Endodermal cell (in vitro differentiated cells): ENCODE measurements at regions not wholly inside any gene's neighbourhood (a gene's known extent, or its start where the extent isn't known, plus 50 kb on each side); places are given as distances from the start of the nearest gene placed in this dataset.

Source experiments
- DNase-seq: peaks from one replicate; pipeline ENCODE4 v3.0.0-alpha.2; 2017
- H3K27ac ChIP-seq: 2 replicates; pipeline ENCODE4 v1.5.1; 2013; ENCODE audit warnings: mild to moderate bottlenecking, low read depth, low read length, moderate library complexity
- H3K27me3 ChIP-seq: 2 replicates; pipeline ENCODE4 v1.6.1; 2013; ENCODE audit warnings: mild to moderate bottlenecking, low read length, moderate library complexity; ENCODE audit not compliant: insufficient read depth, control insufficient read depth, poor library complexity, severe bottlenecking
- H3K36me3 ChIP-seq: 2 replicates; pipeline ENCODE4 v1.7.0; 2013; ENCODE audit warnings: mild to moderate bottlenecking, low read length, moderate library complexity; ENCODE audit not compliant: control insufficient read depth, insufficient read depth
- H3K4me1 ChIP-seq: one replicate; pipeline ENCODE4 v1.7.0; 2013; ENCODE audit warnings: low read length; ENCODE audit not compliant: control insufficient read depth, insufficient read depth
- H3K4me3 ChIP-seq: 2 replicates; pipeline ENCODE4 v1.5.1; 2013; ENCODE audit warnings: mild to moderate bottlenecking, low read length, moderate library complexity
- H3K9ac ChIP-seq: 2 replicates; pipeline ENCODE4 v1.6.1; 2013; ENCODE audit warnings: mild to moderate bottlenecking, low read length, moderate library complexity; ENCODE audit not compliant: poor library complexity, severe bottlenecking; ENCODE audit errors: extremely low read depth
- H3K9me3 ChIP-seq: 2 replicates; pipeline ENCODE4 v1.6.1; 2013; ENCODE audit warnings: mild to moderate bottlenecking, low read length, moderate library complexity; ENCODE audit not compliant: control insufficient read depth
- H3K27ac Mint-ChIP-seq: 2 replicates; pipeline ENCODE4 v1.8.0; 2020; ENCODE audit warnings: mixed read lengths
- H3K27me3 Mint-ChIP-seq: 2 replicates; pipeline ENCODE4 v1.8.0; 2021; ENCODE audit warnings: mild to moderate bottlenecking, mixed read lengths; ENCODE audit not compliant: insufficient read depth
- H3K36me3 Mint-ChIP-seq: 2 replicates; pipeline ENCODE4 v1.8.0; 2020; ENCODE audit warnings: low read depth, mixed read lengths
- H3K4me1 Mint-ChIP-seq: 2 replicates; pipeline ENCODE4 v1.8.0; 2020; ENCODE audit warnings: mixed read lengths
- H3K4me3 Mint-ChIP-seq: 2 replicates; pipeline ENCODE4 v1.8.0; 2020; ENCODE audit warnings: mild to moderate bottlenecking, moderate library complexity, mixed read lengths
- H3K9me3 Mint-ChIP-seq: 2 replicates; pipeline ENCODE4 v1.8.0; 2020; ENCODE audit warnings: mild to moderate bottlenecking, mixed read lengths
- CTCF ChIP-seq: fragments of 200-600 bp; sonication (generic); conservative IDR thresholded peaks from 2 replicates; pipeline ENCODE4 v1.5.0; 2021; ENCODE audit warnings: antibody characterized with exemption, mild to moderate bottlenecking
- WGBS, 2 experiments: methylation state at CpG; one replicate each; pipeline versions ENCODE4 v1.1.5 to v1.1.7; 2013; ENCODE audit warnings: missing lambda C conversion rate in 2 of 2, mixed read lengths in 1 of 2; ENCODE audit not compliant: insufficient coverage in 1 of 2, insufficient read length in 1 of 2; 5-methylcytosine and 5-hydroxymethylcytosine counted together

GRCh38 chr7:114156178-114156577 lies 237.4 kb upstream of the PPP1R3A start:
- TF ChIP-seq CTCF: no peak
- H3K27me3 ChIP-seq: no peaks in the 10 kb centered on the region
- H3K9ac ChIP-seq: no peak overlapping the region
- H3K9me3 Mint-ChIP-seq: no peaks in the 10 kb centered on the region
- no peaks in the 10 kb centered on the region for H3K27me3 Mint-ChIP-seq
- H3K4me3 ChIP-seq: no peak overlapping the region
- WGBS, 2 experiments: no CpG with 5 or more reads among the region's 1 CpG
- no peak overlapping the region for H3K4me3 Mint-ChIP-seq
- no peak overlapping the region for H3K27ac ChIP-seq
- H3K9me3 ChIP-seq: no peaks in the 10 kb centered on the region
- no peak for DNase-seq
- no peaks in the 10 kb centered on the region for H3K36me3 Mint-ChIP-seq
- H3K4me1 Mint-ChIP-seq: peaks cover 58% of the 10 kb centered on the region
- no peak overlapping the region for H3K27ac Mint-ChIP-seq
- no peaks in the 10 kb centered on the region for H3K36me3 ChIP-seq
- H3K4me1 ChIP-seq: peaks cover 21% of the 10 kb centered on the region

GRCh38 chr7:114155116-114156110 lies 236.6 kb upstream of the PPP1R3A start:
- H3K9me3 Mint-ChIP-seq: no peaks in the 10 kb centered on the region
- DNase-seq: no peak

GRCh38 chr7:114153700-114154099 lies 234.9 kb upstream of the PPP1R3A start:
- Mint-ChIP-seq H3K36me3 (no peaks in the 10 kb centered on the region), H3K4me1 (peaks cover 67% of the 10 kb centered on the region), H3K4me3 (no peak overlapping the region), H3K27me3 (no peaks in the 10 kb centered on the region), H3K27ac (peak overlapping the region; percentile 2), H3K9me3 (no peaks in the 10 kb centered on the region)
- no peak overlapping the region for H3K27ac ChIP-seq
- TF ChIP-seq CTCF: no peak
- no peak overlapping the region for H3K9ac ChIP-seq
- H3K36me3 ChIP-seq: no peaks in the 10 kb centered on the region
- H3K9me3 ChIP-seq: no peaks in the 10 kb centered on the region
- peaks cover 25% of the 10 kb centered on the region for H3K4me1 ChIP-seq
- H3K4me3 ChIP-seq: peak overlapping the region; percentile 30
- no peak for DNase-seq
- no peaks in the 10 kb centered on the region for H3K27me3 ChIP-seq

More at GRCh38 chr7:114155116-114156110, 236.6 kb upstream of the PPP1R3A start:
- Mint-ChIP-seq H3K36me3 (no peaks in the 10 kb centered on the region), H3K4me1 (peaks cover 63% of the 10 kb centered on the region), H3K4me3 (no peak overlapping the region), H3K27me3 (no peaks in the 10 kb centered on the region), H3K27ac (no peak overlapping the region)
- Histone ChIP-seq H3K4me3 (no peak overlapping the region), H3K36me3 (no peaks in the 10 kb centered on the region), H3K27ac (no peak overlapping the region), H3K9ac (no peak overlapping the region), H3K27me3 (no peaks in the 10 kb centered on the region), H3K4me1 (peaks cover 21% of the 10 kb centered on the region), H3K9me3 (no peaks in the 10 kb centered on the region)
- WGBS, 2 experiments: 82 to 89% methylated on average over 5 to 9 of the region's 9 CpGs
- no peak for TF ChIP-seq CTCF
